ENCODE measurements at regions not wholly inside any gene's neighbourhood (a gene's known extent, or its start where the extent isn't known, plus 50 kb on each side); places are given as distances from the start of the nearest gene placed in this dataset.

DNA sequence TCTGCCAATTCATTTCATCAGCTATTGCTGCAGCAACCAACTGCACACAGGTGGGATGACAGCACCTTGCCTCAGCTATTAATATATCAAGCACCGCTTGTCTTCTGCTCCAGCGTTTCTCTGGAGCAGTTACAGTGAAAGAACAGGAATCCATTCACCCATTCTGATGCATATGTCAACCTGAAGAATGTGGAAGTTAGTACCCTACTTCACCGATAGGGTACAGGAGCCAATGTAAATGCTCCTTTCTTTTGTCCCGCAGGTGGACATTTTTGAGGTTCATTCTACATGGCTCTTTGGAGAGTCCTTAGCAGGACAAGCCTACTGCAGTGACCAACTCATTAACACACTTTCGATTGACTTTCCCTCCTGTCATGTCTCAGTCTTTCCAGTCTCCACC is 104.4 kb upstream of the PRNP start:
- TF ChIP-seq POLR2A (IDR thresholded peaks at IDR 0.05; ENCODE audit: low read depth, low read length): no peak
- TF ChIP-seq, protein P1, sequence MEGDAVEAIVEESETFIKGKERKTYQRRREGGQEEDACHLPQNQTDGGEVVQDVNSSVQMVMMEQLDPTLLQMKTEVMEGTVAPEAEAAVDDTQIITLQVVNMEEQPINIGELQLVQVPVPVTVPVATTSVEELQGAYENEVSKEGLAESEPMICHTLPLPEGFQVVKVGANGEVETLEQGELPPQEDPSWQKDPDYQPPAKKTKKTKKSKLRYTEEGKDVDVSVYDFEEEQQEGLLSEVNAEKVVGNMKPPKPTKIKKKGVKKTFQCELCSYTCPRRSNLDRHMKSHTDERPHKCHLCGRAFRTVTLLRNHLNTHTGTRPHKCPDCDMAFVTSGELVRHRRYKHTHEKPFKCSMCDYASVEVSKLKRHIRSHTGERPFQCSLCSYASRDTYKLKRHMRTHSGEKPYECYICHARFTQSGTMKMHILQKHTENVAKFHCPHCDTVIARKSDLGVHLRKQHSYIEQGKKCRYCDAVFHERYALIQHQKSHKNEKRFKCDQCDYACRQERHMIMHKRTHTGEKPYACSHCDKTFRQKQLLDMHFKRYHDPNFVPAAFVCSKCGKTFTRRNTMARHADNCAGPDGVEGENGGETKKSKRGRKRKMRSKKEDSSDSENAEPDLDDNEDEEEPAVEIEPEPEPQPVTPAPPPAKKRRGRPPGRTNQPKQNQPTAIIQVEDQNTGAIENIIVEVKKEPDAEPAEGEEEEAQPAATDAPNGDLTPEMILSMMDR (IDR thresholded peaks at IDR 0.05; ENCODE audit: extremely low read depth in 1 of 2, insufficient read depth in 1 of 2, low read depth in 1 of 2, low read length in 2 of 2): no peak
- TF ChIP-seq, protein P2, sequence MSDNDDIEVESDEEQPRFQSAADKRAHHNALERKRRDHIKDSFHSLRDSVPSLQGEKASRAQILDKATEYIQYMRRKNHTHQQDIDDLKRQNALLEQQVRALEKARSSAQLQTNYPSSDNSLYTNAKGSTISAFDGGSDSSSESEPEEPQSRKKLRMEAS (IDR thresholded peaks at IDR 0.05; ENCODE audit: insufficient read depth, insufficient read length): no peak
- TF ChIP-seq MYC (IDR thresholded peaks at IDR 0.05; ENCODE audit: low read depth, low read length): no peak
- TF ChIP-seq EZH2 (IDR thresholded peaks at IDR 0.05; ENCODE audit: borderline replicate concordance, low read depth, low read length, severe bottlenecking): no peak
- no peak for TF ChIP-seq POLR2AphosphoS5 (IDR thresholded peaks at IDR 0.05; ENCODE audit: insufficient read depth, low read depth, low read length)
